Colonic mucosa (tissue), 4 donors: ENCODE measurements at regions not wholly inside any gene's neighbourhood (a gene's known extent, or its start where the extent isn't known, plus 50 kb on each side); places are given as distances from the start of the nearest gene placed in this dataset.

ENCODE experiments used
- DNase-seq: peaks from one replicate; pipeline ENCODE4 v3.0.0-alpha.2; 2020
- H3K27ac ChIP-seq: fragments of 200-600 bp; one replicate; pipeline ENCODE4 v1.8.0; 2021
- H3K27me3 ChIP-seq: fragments of 200-600 bp; one replicate; pipeline ENCODE4 v1.8.0; 2021
- H3K36me3 ChIP-seq: fragments of 200-600 bp; one replicate; pipeline ENCODE4 v1.8.0; 2021
- H3K4me1 ChIP-seq: fragments of 200-600 bp; one replicate; pipeline ENCODE4 v1.8.0; 2021; ENCODE audit warnings: mild to moderate bottlenecking
- H3K4me3 ChIP-seq: fragments of 200-600 bp; one replicate; pipeline ENCODE4 v1.8.0; 2021
- H3K9ac ChIP-seq, 2 donors: one replicate each; pipeline ENCODE4 v1.7.0; 2013; ENCODE audit warnings: control low read depth in 2 of 2, low read depth in 2 of 2, low read length in 2 of 2
- H3K9me3 ChIP-seq: fragments of 200-600 bp; one replicate; pipeline ENCODE4 v1.8.0; 2021
- intact Hi-C: fragments of 100-400 bp; cut with DNase I; formaldehyde crosslinking; loops from one replicate; pipeline ENCODE4 v1.14.1; 2022
- TF ChIP-seq, protein P1 (sequence below): fragments of 200-600 bp; IDR thresholded peaks from one replicate; pipeline ENCODE4 v1.8.0; 2022; ENCODE audit warnings: antibody characterized with exemption, mild to moderate bottlenecking
- donor health status: healthy.
- donor health status: DM: no; HTN: no; CAD: no.
- donor health status: DM: no; HTN: no; CAD: no.

DNA sequence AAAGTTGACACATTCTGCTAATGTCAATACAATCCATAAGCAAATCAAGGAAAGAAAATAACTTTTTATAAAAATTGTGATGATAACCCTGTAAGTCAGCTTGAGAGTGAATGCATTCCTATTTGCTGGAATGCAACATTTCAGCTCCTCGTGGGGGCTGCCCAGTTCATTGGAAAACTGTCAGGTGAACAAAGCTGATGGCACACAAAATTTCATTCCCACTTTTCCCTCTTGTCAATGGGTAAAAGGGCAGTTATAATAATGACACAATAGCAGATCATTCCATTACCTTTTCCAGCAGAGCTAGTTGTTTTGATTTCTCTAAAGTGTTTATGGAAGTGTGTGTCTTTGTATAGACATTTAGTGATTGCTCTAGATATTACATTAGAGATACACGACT lies 1124.6 kb upstream of the MAP3K7 start:
- H3K9me3 ChIP-seq, result no peaks in the 10 kb centered on the region
- H3K4me1 ChIP-seq, result no peaks in the 10 kb centered on the region
- no peaks in the 10 kb centered on the region for H3K36me3 ChIP-seq
- no peak overlapping the region for H3K27ac ChIP-seq
- no peaks in the 10 kb centered on the region for H3K27me3 ChIP-seq
- TF ChIP-seq, protein P1, sequence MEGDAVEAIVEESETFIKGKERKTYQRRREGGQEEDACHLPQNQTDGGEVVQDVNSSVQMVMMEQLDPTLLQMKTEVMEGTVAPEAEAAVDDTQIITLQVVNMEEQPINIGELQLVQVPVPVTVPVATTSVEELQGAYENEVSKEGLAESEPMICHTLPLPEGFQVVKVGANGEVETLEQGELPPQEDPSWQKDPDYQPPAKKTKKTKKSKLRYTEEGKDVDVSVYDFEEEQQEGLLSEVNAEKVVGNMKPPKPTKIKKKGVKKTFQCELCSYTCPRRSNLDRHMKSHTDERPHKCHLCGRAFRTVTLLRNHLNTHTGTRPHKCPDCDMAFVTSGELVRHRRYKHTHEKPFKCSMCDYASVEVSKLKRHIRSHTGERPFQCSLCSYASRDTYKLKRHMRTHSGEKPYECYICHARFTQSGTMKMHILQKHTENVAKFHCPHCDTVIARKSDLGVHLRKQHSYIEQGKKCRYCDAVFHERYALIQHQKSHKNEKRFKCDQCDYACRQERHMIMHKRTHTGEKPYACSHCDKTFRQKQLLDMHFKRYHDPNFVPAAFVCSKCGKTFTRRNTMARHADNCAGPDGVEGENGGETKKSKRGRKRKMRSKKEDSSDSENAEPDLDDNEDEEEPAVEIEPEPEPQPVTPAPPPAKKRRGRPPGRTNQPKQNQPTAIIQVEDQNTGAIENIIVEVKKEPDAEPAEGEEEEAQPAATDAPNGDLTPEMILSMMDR, result no peak
- no peak for DNase-seq
- intact Hi-C loops, result no loop called here
- no peak overlapping the region for H3K4me3 ChIP-seq
- H3K9ac ChIP-seq, result no peak overlapping the region

DNA sequence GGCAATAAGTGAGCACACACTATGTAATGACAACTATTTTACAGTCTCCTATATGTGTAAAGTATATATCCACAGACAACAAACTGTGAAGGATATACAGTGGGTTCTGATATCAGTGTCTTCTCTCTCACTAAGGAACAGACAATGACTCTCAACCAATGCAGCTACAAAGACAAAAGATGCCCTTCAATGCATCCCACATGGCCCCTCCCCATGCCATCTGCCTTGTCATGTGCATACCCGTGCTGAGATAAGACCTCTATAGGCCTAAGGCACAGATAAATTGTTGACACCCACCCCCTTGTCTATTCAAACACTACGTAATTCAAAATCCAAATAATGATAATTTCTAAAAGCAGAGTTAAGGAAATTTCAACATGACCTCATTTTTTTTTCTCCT lies 1123.5 kb upstream of the MAP3K7 start:
- Histone ChIP-seq H3K36me3 (no peaks in the 10 kb centered on the region), H3K4me3 (no peak overlapping the region), H3K27me3 (no peaks in the 10 kb centered on the region), H3K9me3 (no peaks in the 10 kb centered on the region), H3K27ac (no peak overlapping the region), H3K4me1 (no peaks in the 10 kb centered on the region), H3K9ac (no peak overlapping the region)
- intact Hi-C loops, result no loop called here
- DNase-seq, result no peak
- TF ChIP-seq, protein P1, result no peak

DNA sequence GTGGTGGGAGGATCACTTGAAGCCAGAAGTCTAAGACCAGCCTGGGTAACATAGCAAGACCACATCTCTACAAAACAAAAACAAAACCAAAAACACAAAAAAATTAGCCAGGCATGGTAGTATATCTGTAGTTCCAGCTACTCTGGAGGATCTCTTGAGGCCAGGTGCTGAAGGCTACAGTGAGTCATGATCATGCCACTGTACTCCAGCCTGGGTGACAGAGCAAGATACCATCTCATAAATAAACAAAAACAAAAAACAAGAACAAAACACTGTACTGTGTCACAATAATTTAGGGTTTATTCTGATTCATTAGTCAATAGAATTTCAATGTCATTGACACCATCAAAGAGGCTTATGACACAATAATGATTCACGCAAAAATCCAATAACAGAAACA lies 1121.7 kb upstream of the MAP3K7 start:
- no peak for DNase-seq
- TF ChIP-seq, protein P1, result no peak
- no peaks in the 10 kb centered on the region for H3K36me3 ChIP-seq
- no peak overlapping the region for H3K4me3 ChIP-seq
- H3K4me1 ChIP-seq, result no peaks in the 10 kb centered on the region
- H3K27ac ChIP-seq, result no peak overlapping the region
- no peaks in the 10 kb centered on the region for H3K27me3 ChIP-seq
- no peaks in the 10 kb centered on the region for H3K9me3 ChIP-seq
- H3K9ac ChIP-seq, result no peak overlapping the region
- intact Hi-C loops, result no loop called here

DNA sequence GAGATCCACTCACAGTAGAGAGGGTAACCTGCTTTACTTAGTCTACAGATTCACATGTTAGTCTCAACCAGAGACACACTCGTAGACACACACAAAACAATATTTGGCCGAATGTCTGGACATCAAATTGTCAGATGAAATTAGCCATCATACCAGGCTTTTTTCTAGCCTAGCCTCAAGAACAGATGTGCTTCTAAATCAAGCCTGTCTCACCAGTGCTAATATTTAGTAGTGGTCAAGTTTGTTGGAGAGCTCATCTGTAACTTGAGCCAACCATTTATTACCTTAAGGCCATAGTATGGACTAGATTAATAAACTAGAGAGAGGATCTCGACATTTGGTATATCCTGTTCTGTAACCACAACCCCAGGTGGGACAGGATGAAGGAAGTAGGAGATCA lies 1118.8 kb upstream of the MAP3K7 start:
- no peaks in the 10 kb centered on the region for H3K4me1 ChIP-seq
- intact Hi-C loops, result no loop called here
- no peak overlapping the region for H3K9ac ChIP-seq
- no peaks in the 10 kb centered on the region for H3K9me3 ChIP-seq
- H3K4me3 ChIP-seq, result no peak overlapping the region
- no peak overlapping the region for H3K27ac ChIP-seq
- TF ChIP-seq, protein P1, result no peak
- no peaks in the 10 kb centered on the region for H3K27me3 ChIP-seq
- H3K36me3 ChIP-seq, result no peaks in the 10 kb centered on the region
- DNase-seq, result no peak

DNA sequence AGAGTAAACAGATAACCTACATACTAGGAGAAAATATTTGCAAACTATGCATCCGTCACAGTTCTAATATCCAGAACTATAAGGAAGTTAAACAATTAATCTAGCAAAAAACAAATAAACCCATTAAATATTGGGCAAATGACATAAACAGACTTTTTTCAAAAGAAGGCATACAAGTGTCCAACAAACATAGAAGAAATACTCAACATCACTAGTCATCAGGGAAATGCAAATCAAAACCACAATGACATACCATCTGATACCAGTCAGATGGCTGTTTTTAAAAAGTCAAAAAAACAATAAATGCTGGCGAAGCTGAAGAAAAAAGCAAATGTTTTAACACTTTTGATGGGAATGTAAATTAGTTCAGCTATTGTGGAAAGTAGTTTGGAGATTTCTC lies 1117.7 kb upstream of the MAP3K7 start:
- no peak overlapping the region for H3K9ac ChIP-seq
- no peaks in the 10 kb centered on the region for H3K9me3 ChIP-seq
- H3K4me3 ChIP-seq, result no peak overlapping the region
- no peak for DNase-seq
- H3K27ac ChIP-seq, result no peak overlapping the region
- H3K27me3 ChIP-seq, result no peaks in the 10 kb centered on the region
- TF ChIP-seq, protein P1, result no peak
- intact Hi-C loops, result no loop called here
- H3K36me3 ChIP-seq, result no peaks in the 10 kb centered on the region
- H3K4me1 ChIP-seq, result no peaks in the 10 kb centered on the region
